T-helper 1 cell treated with Interleukin-12 subunit alpha and Interleukin-12 subunit beta and Interleukin-4 antibody, amounts not matched to agents 30 ng/mL and 1 ng/mL, for 36 hours (primary cell): ENCODE measurements at regions not wholly inside any gene's neighbourhood (a gene's known extent, or its start where the extent isn't known, plus 50 kb on each side); places are given as distances from the start of the nearest gene placed in this dataset.

Experiments
- intact Hi-C: fragments of 100-400 bp; cut with micrococcal nuclease; formaldehyde crosslinking; loops from one replicate; pipeline ENCODE4 v1.15.1; 2024

DNA sequence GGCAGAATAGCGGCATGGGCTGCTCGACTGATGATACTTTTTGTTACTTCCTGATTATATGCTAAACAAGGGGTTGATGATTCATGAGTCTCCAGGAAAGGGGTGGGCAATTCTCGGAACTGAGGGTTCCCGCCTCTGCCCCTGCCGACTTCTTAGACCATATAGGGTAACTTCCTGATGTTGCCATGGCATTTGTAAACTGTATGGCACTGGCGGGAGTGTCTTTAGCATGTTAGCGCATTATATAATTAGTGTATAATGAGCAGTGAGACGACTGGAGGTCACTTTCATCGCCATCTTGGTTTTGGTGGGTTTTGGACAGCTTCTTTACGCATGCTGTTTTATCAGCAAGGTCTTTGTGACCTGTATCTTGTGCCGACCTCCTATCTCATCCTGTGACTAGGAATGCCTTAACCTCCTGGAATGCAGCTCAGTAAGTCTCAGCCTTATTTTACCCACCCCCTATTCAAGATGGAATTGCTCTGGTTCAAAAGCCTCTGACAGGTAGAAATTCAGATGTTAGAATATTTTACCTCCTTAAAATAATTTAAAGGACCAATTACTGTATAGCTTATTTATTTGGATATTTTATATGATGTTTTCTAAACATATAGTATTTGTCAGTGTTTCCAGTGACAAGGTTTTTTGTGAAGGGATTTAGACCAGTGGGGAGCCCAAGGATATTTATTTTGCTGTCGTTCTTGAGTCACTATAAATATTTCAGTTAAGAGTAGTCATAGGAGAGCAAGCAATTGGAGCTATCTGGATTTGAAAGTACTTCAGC is 90.1 kb upstream of the PIK3CG start:
- intact Hi-C loops, result no loop called here

DNA sequence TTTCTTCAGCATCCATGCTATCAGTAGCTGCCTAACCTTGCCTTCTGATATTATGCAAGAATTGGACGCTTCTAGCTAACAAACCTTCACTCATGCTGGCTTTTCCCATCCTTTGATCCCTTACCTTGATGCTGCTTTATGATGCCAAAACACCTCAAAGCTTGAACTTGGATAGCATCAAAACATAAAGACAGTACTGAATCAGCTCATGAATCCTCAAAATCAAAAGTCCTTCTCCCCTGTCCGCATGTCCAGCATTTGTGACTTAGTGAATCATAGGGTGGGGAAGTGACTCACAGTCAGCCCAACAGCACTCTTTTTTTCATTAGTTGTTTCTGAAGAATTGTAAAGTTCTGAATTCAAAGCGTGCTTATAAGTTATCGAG is 89.5 kb upstream of the PIK3CG start:
- intact Hi-C loops, result no loop called here

DNA sequence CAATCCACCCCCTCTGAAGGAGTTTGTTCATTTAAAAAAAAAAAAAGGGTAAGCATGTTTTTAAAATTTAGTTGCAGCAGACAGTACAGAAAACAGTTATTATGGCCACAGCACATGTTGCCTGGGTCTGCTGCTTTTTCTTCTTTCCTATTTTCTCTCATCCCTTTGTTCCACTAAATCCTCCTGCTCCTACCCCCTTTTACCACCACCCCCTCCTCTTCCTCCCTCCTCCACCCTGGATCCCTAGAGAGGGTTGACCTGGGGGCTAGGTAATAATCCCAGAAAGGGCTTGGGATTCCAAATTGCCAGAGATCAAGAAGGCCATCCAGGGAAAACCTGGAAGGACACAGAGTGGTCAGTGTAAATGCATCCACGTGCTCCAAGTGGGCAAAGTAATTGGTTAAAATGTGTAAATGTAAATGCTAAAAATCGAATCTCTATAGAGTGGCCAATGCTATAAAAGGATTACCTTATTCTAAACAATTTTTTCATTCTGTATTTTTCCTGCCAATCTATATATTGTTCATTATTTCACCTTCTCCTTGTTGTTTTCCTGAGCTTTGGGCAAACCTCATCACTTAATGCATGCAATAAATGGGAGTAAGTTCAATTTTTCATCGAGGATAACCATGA is 89.0 kb upstream of the PIK3CG start:
- intact Hi-C loops, result no loop called here

DNA sequence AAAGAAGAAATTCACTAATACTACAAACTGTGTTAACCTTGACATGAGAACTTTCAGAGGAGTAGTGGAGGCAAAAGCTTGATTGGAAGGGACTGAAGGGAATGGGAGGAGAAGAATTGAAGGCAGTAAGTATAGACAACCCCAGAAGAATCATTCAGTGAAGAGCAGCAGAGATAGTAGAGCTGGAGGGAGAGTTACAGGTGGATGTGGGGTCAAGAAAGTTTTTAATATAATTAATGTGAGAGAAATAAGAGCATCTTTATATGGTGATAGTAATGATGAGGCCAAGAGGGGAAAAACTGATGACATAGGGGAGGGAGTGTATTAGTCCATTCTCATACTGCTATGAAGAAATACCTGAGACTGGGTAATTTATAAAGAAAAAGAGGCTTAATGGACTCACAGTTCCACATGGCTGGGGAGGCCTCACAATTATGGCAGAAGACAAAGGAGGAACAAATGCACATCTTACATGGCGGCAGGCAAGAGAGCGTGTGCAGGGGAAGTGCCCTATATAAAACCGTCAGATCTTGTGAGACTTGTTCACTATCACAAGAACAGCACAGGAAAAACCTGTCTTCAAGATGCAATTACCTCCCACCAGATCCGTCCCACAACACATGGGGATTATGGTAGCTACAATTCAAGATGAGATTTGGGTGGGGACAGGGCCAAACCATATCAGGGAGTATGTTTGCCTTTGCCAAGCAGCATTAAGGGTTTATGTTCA is 88.3 kb upstream of the PIK3CG start:
- intact Hi-C loops, result no loop called here

DNA sequence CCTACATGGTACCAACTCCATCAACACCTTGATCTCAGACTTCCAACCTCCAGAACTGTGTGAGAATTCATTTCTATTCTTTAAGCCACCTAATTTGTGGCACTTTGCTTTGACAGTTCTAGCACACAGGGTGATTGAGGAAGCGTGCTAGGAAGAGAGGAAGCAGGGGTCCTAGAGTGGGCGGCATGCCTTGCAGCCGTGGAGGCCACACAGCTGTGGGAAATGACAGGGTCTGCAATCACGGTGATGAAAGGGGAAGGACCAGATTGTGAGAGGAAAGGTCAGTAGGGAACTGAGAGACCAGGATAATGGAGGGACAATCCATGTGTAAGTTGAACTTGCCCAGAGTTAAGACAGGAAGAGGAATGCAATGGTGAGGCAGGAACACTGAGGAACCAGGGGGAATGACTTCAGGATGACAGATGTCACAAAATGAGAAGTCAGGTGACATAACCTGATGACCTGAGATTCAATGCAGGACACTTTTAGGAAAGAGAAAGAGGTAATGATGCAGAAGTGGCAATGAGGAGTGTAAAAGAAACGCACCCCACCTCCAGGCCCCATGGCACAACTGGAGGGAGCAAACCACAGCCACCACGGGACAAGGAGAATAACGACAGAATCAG is 87.3 kb upstream of the PIK3CG start:
- intact Hi-C loops, result no loop called here

DNA sequence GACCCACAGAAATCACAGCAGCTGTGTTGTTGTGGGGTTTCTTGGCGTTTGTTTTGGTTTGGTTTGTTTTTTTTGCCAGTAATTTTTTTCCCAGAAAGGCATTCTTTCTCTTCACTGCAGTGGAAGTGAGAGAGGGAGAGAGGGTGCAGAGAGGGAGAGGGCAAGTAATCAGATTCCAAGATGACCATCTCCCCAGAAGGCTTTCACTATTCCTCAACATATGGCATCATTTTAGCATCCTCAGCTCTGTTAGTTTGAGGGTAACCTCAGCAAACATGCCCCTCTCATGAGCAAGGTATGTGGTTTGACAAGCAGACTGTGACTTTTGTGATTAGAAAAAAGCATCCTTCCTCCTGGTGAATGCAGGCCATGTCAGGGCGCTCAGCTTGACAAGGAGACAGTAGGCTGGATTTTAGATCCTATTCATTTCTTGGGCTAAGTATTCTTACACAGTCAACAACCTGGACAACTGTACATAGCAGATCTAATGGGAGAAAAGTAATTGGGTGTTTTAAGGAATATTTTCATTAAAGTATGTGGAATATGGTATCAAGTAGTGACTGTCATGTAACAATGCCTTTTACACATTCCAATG is 86.3 kb upstream of the PIK3CG start:
- intact Hi-C loops, result no loop called here

DNA sequence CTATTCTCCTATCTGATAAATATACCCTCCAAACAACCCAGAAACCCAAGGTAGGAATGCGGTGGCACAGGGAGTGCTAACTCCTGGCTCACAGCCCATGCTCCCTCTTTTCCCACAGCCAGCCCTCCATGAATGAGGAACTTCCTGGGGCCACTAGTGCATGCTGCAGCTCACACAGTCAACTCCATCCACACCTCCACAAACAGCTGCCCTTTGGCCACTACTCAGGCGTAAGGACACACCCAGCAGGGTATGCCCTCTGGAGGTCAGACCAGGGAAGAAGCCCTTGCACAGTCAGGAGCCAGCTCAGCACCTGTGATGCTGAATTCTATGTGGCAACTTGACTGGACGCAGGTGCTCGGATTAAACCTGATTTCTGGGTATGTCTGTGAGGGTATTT is 85.2 kb upstream of the PIK3CG start:
- intact Hi-C loops, result no loop called here

DNA sequence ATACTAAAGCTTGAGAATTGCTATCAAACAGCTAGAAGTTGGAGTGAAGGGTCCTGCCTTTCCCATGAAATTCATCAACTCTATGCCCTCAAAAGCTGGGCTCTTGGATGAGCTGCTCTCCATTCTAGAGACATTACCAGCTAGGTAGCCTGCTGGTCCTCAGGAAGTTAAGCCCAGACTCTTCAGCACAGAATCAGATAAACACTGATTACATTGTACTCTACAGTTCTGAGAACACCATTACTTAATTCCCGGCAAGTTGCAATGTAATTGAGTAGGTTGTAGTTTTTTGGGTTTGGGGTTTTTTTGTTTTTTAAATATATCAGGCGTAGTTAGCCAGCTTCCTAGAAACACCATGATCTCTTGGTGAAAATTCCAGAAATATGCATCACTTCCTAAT is 84.1 kb upstream of the PIK3CG start:
- intact Hi-C loops, result no loop called here

DNA sequence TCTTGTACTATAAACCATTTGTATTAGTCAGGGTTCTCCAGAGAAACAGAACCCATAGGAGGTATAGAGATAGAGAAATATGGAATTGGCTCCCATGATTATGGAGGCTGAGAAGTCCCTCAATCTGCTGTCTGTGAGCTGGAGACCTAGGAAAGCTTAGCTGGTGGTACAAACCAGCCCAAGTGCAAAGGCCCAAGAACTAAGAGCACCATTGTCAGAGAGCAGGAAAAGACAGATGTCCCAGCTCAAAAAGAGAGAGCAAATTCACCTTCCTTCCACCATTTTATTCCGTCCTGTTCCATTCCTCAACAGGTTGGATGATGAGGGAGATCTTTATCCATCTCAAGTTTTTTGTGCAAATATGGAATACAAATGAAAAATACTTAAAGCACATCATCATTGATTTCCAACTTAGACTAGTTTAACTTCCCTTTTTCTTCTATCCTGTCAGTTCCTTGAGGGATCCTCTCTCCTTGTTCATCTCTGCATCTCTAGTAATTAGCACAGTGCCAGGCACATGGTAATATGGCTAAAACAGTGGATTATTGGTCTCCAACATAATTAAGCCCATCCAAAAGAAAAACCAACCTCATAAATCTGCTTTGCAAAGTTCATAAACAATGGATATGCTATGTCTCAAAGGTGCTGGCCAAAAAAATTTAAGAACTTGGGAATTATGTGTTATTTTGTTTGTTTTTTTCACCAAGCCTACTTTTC is 83.1 kb upstream of the PIK3CG start:
- intact Hi-C loops, result no loop called here

DNA sequence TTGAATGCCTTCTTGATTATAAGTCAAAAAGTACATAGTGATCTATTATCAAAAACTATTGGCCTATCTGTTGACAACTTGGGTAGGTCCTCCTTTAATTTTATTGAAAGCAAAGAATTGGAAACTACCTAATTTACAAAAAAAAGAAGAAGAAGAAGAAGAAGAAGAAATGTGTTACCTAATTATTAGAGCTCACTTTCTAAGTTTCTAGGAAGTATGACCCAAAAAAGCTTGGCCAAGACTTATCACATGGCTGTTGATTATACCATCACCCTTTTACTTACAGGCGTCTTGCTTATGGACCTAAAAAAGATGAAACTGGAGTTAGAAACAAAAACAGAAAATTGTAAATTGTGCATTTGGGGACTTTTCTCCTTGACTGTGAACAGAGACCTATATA is 81.8 kb upstream of the PIK3CG start:
- intact Hi-C loops, result no loop called here

DNA sequence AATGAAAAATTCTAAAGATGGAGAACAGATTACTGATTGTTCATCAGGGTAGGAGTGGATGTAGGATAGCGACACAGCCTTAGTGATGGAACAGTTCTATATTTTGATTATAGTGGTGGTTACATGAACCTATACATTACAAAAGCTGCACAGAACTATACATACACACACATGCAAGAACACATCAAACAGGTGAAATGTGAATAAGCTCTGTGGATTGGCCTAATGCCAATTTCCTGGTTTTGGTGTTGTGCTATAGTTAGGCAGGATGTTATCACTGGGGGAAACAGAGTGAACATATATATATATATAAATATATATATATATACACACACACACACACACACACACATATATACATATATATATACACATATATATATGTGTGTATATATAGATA is 76.4 kb upstream of the PIK3CG start:
- intact Hi-C loops, result no loop called here

DNA sequence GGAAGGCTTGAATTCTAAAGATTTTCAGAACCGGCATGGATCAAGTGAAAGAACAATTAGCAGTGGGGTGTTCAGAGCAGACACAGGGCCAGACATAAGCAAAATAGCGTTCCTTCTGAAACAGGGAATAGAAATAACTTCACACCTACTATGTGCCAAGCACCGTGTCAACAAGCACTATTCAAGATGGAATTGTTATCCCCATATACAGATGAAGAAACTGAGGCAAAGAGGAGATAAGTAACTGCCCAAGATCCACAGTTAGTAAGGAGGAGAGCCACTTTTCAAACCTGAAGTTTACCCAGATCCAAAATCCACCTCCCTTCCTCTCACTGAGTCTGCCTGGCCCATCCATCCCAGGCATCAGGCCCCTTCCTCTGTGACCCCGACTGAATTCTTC is 73.6 kb upstream of the PIK3CG start:
- intact Hi-C loops, result no loop called here

DNA sequence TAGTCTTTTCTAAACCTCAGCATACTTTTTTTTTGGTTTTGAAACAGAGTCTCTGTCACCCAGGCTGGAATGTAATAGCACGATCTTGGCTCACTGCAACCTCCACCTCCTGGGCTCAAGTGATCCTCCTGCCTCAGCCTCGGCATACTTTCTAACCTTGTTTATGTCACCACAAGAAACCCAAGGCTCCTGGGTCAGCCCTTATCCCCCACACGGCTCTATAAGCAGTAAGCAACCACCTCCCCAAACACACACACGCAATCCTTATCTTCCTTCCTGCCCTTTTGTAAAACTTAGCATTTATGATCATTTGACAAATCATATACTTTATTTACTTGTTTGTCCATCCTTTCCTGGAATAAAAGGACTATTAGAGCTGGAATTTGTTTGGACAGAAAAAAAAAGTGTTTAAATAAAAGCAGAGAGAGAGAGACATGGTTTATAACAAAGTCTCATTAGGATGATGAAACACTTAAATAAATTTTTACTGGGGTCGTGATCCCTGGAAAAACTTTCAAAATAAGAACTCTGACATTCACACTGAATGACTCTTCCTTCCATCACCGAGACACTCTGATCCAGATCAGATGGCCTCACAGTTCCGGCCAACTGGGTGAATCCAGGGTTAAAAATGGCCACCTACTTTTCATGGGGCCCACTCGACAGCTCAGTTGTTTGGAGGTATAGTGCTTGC is 72.7 kb upstream of the PIK3CG start:
- intact Hi-C loops, result loop anchor here (2.0 kb wide), 1 partner anchor 252 kb away; the partner anchor contains the start of gene PRKAR2B

DNA sequence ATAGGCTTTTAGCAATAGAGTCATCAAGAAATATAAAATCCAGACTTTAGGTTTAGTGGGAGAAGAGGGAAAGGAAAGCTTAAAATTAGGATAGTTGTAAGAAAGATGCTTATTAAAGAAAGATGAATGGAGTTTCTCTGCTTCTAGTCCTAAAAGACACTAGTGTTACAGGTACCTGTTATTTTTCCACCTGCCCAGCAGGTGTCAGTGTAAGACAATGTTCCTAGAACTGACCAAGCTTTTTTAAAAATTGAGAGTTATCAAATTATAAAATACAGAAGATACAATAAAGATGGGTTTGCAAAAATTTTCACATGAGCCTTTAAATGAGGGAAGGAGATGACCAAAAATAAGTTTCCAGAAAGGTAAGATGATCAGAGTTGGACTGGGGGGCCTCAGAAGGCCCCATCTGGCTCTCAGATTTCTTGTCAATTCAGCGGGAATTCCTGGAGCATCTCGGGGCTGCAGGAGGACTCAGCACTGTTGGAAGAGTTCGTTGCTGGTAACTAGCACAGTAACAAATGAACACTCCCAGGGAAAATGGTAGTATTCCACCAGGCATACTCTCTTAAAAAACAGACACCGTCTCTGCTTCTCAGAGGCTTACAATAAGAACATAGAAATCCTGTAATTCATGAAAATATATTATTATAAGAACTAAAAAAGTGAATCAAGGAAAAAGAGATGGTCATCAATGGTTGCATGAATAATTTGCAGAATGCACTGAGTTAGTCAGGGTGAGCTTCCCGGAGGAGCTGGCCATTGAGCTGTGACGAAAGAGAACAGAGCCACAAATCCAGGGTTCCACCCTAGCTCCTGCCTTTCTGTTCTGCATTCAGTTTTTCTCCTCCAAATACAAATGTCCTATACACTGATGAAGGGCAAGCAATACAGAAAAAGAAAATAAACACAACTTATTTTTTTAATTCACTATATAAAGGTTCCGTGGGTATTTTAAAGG is 71.8 kb upstream of the PIK3CG start:
- intact Hi-C loops, result loop anchor here (1.0 to 2.0 kb wide), 8 partner anchors 72 to 1086 kb away; partner anchors contain the start of genes PIK3CG and PRKAR2B

DNA sequence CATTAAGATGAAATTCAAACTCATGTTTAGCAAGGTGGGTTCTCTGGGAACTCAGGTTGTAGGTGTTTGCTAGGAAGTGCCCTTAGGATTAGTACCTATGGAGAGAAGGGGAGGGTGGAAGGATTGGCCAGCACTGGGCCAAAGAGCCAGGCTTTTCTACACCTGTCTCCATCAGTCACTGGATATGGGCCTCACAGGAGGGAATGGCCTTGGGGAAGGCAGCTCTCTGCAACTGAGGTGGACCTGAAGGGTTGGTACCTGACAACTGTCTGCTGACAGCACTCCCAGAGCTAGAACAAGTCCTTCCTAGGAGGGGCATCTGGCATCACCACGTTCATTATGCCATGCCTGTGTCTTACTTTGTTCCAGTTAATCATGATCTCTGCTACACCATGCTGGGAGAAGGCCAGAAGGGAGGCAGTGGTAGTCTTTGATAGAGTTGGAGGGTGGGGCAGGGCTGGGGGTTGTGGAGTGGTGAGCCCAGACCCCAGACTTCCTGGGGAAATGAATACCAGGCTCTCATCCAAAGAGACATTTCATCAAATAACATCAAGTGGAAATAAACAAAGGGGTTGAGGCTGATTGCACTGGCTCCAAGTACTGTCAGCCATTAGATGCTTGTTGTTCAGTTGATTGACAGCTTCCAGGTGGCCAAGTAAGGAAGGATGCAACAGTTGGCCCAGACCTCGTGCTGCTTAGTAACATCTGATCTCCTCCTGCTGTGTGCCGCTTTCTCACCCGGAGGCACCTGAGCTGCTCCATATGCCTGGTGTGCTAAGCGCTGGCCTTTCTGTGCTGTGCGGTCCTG is 70.6 kb upstream of the PIK3CG start:
- intact Hi-C loops, result no loop called here

DNA sequence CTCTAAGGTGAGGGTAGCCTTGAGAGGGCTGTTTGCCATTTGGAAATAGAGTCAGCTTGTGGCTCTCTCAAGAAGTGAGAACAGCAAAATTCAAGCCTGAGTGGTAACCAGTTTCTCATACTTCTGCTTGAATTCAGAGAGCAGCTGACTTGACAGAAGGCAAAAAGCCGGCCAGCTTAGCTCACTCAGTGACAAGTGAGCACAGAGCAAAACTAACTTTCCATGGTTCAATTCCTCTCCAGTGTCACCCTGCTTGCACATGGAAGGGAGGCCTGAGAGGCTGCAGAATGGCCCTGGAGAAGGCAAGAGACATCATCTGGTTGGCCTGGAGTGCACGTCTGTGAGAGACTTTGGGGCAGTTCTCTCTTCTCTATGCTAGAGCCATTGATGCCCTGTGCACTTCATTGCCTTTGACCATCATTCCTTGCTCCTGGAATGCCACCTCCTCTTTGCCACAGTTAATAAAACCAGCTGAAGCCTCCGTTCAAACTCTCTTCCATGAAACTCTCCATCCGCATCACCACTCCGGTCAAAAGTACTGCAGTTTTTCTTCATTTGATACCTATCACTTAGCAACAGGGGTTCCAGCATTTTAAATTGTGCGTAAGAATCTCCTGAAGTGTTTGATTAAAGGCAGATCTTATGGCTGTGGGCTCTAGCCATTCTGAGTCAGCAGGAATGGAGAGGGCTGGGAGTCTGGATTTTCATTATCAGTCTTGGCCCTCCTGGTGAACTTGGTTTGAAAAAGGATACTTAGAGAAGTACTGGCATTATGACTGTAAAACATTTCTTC is 69.8 kb upstream of the PIK3CG start:
- intact Hi-C loops, result no loop called here

DNA sequence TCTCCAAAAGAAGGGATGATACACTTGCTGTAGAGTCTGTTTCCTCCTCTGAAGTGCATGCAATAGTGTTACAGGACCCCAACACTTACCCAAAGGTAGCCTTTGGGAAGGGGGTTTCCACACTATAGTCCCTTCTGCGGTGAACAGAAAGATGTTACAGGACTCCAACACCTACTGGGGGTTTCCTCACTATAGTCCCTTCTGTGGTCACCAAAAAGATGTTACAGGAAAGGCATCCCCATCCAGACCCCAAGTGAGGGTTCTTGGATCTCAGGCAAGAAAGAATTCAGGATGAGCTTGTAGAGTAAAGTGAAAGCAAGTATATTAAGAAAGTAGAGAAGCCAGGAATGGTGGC is 69.2 kb upstream of the PIK3CG start:
- intact Hi-C loops, result no loop called here

DNA sequence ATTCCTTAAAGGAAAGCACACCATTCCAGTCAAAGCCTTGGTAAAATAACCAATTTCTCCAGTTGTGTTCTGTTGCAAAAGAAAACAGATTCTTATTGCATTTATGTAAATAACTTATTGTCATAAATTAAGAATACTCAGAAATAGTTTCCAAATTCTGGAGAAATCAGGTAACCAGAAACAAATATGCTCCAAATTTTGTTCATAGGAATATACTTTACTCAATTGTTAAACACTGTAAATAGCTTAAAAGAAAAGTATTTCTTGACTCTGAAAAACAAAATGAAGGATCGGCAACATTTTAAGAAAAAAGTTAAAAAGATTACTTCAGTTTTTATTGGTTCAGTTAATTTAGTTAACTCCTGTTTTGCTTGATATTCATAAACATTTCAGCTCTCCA is 67.1 kb upstream of the PIK3CG start:
- intact Hi-C loops, result no loop called here
